Stimulated activated CD8-positive, alpha-beta memory T cell treated with anti-CD3 and anti-CD28 coated beads, Interleukin-7, amount 100 ng/mL, for 24 hours (primary cell): ENCODE measurements at regions not wholly inside any gene's neighbourhood (a gene's known extent, or its start where the extent isn't known, plus 50 kb on each side); places are given as distances from the start of the nearest gene placed in this dataset.
A peak's percentile ranks its signal among the peaks of the same experiment; 100 is the strongest.
"Not testable (repeated sequence)": the region's sequence is repeated elsewhere in the genome, so short reads cannot be mapped to it uniquely, and the experiment has no call there.

Experiments used
- DNase-seq: peaks from one replicate; pipeline ENCODE4 v3.0.0-alpha.2; 2020; ENCODE audit warnings: low read depth

GRCh38 chr11:79506734-79507344 is 66.0 kb upstream of the TENM4 start:
- DNase-seq: no peak

- DNase-seq: no peak
These were observed 65.3 kb upstream of the TENM4 start for GRCh38 chr11:79506124-79506523.

GRCh38 chr11:79503028-79503427 is 62.2 kb upstream of the TENM4 start:
- DNase-seq: no peak

- DNase-seq: no peak
These were observed 60.9 kb upstream of the TENM4 start for GRCh38 chr11:79501707-79502106.

- DNase-seq: not testable (repeated sequence)
These were observed 59.1 kb upstream of the TENM4 start for GRCh38 chr11:79499929-79500328.

- no peak for DNase-seq
These were observed 57.8 kb upstream of the TENM4 start for GRCh38 chr11:79498667-79499066.

- peak; percentile 8 for DNase-seq
These were observed 52.8 kb upstream of the TENM4 start for GRCh38 chr11:79493555-79494171.

GRCh38 chr11:79492008-79492407 is 51.2 kb upstream of the TENM4 start:
- DNase-seq: no peak
